ENCODE measurements at regions not wholly inside any gene's neighbourhood (a gene's known extent, or its start where the extent isn't known, plus 50 kb on each side); places are given as distances from the start of the nearest gene placed in this dataset.

GRCh38 chr10:121127151-121127906, 276.2 kb downstream of the WDR11 start:
- TF ChIP-seq CTCF (IDR thresholded peaks at IDR 0.05; ENCODE audit: insufficient read depth, low read depth, low read length) (no peak), EZH2 (IDR thresholded peaks at IDR 0.05; ENCODE audit: insufficient read depth, low read length) (no peak)
- Mint-ChIP-seq H3K36me3 (ENCODE audit: low read depth, unreplicated experiment) (no peaks in the 10 kb centered on the region), H3K27ac (ENCODE audit: unreplicated experiment) (no peak overlapping the region), H3K9me3 (ENCODE audit: unreplicated experiment) (peaks cover 9% of the 10 kb centered on the region), H3K4me1 (ENCODE audit: low read depth, unreplicated experiment) (no peaks in the 10 kb centered on the region), H3K4me3 (ENCODE audit: unreplicated experiment) (no peak overlapping the region), H3K27me3 (ENCODE audit: low read depth, unreplicated experiment) (peaks cover 16% of the 10 kb centered on the region)
- no peak overlapping the region for H3K27ac ChIP-seq (ENCODE audit: low read depth, low read length)
- H4K20me1 ChIP-seq (ENCODE audit: insufficient read depth, low read length) = no peaks in the 10 kb centered on the region
- H3K36me3 ChIP-seq (ENCODE audit: insufficient read depth, low read length) = no peaks in the 10 kb centered on the region
- FAIRE-seq (no peak), DNase-seq (ENCODE audit: low read depth) (no peak)
- no peaks in the 10 kb centered on the region for H3K79me2 ChIP-seq (ENCODE audit: insufficient read depth, low read length)
- H3K4me3 ChIP-seq (ENCODE audit: insufficient read depth, low read depth, low read length) = no peak overlapping the region
- H3K9me3 ChIP-seq (ENCODE audit: insufficient read depth, low read depth, low read length) = no peaks in the 10 kb centered on the region
- no peaks in the 10 kb centered on the region for H3K27me3 ChIP-seq (ENCODE audit: insufficient read depth, low read length)
- no peak overlapping the region for H2AFZ ChIP-seq (ENCODE audit: low read depth, low read length)
- no peak overlapping the region for H3K9ac ChIP-seq (ENCODE audit: low read length)
- no peak overlapping the region for H3K4me2 ChIP-seq (ENCODE audit: low read length)
- no peaks in the 10 kb centered on the region for H3K4me1 ChIP-seq (ENCODE audit: insufficient read depth, low read length)

- Histone ChIP-seq H3K4me3 (ENCODE audit: insufficient read depth, low read depth, low read length) (no peak overlapping the region), H2AFZ (ENCODE audit: low read depth, low read length) (no peak overlapping the region), H3K9me3 (ENCODE audit: insufficient read depth, low read depth, low read length) (no peaks in the 10 kb centered on the region), H3K4me2 (ENCODE audit: low read length) (no peak overlapping the region), H3K9ac (ENCODE audit: low read length) (no peak overlapping the region), H3K79me2 (ENCODE audit: insufficient read depth, low read length) (no peaks in the 10 kb centered on the region), H3K27ac (ENCODE audit: low read depth, low read length) (no peak overlapping the region), H4K20me1 (ENCODE audit: insufficient read depth, low read length) (no peaks in the 10 kb centered on the region), H3K36me3 (ENCODE audit: insufficient read depth, low read length) (no peaks in the 10 kb centered on the region), H3K4me1 (ENCODE audit: insufficient read depth, low read length) (no peaks in the 10 kb centered on the region), H3K27me3 (ENCODE audit: insufficient read depth, low read length) (no peaks in the 10 kb centered on the region)
- no peak for FAIRE-seq
- Mint-ChIP-seq H3K27me3 (ENCODE audit: low read depth, unreplicated experiment) (peaks cover 18% of the 10 kb centered on the region), H3K4me1 (ENCODE audit: low read depth, unreplicated experiment) (no peaks in the 10 kb centered on the region), H3K27ac (ENCODE audit: unreplicated experiment) (no peak overlapping the region), H3K36me3 (ENCODE audit: low read depth, unreplicated experiment) (no peaks in the 10 kb centered on the region), H3K4me3 (ENCODE audit: unreplicated experiment) (no peak overlapping the region), H3K9me3 (ENCODE audit: unreplicated experiment) (peaks cover 9% of the 10 kb centered on the region)
- TF ChIP-seq CTCF (IDR thresholded peaks at IDR 0.05; ENCODE audit: insufficient read depth, low read depth, low read length) (no peak), EZH2 (IDR thresholded peaks at IDR 0.05; ENCODE audit: insufficient read depth, low read length) (no peak)
- no peak for DNase-seq (ENCODE audit: low read depth)
These were observed 277.0 kb downstream of the WDR11 start for GRCh38 chr10:121128164-121128563.

- Mint-ChIP-seq H3K27ac (ENCODE audit: unreplicated experiment) (no peak overlapping the region), H3K27me3 (ENCODE audit: low read depth, unreplicated experiment) (peaks cover 24% of the 10 kb centered on the region), H3K4me1 (ENCODE audit: low read depth, unreplicated experiment) (no peaks in the 10 kb centered on the region), H3K9me3 (ENCODE audit: unreplicated experiment) (peaks cover 11% of the 10 kb centered on the region), H3K36me3 (ENCODE audit: low read depth, unreplicated experiment) (no peaks in the 10 kb centered on the region), H3K4me3 (ENCODE audit: unreplicated experiment) (no peak overlapping the region)
- no peak overlapping the region for H3K9ac ChIP-seq (ENCODE audit: low read length)
- TF ChIP-seq EZH2 (IDR thresholded peaks at IDR 0.05; ENCODE audit: insufficient read depth, low read length) = no peak
- no peak for TF ChIP-seq CTCF (IDR thresholded peaks at IDR 0.05; ENCODE audit: insufficient read depth, low read depth, low read length)
- no peaks in the 10 kb centered on the region for H3K79me2 ChIP-seq (ENCODE audit: insufficient read depth, low read length)
- H3K36me3 ChIP-seq (ENCODE audit: insufficient read depth, low read length) = no peaks in the 10 kb centered on the region
- no peaks in the 10 kb centered on the region for H4K20me1 ChIP-seq (ENCODE audit: insufficient read depth, low read length)
- H3K27ac ChIP-seq (ENCODE audit: low read depth, low read length) = no peak overlapping the region
- H3K4me3 ChIP-seq (ENCODE audit: insufficient read depth, low read depth, low read length) = no peak overlapping the region
- no peaks in the 10 kb centered on the region for H3K27me3 ChIP-seq (ENCODE audit: insufficient read depth, low read length)
- H3K4me1 ChIP-seq (ENCODE audit: insufficient read depth, low read length) = no peaks in the 10 kb centered on the region
- no peak overlapping the region for H3K4me2 ChIP-seq (ENCODE audit: low read length)
- DNase-seq (ENCODE audit: low read depth) (no peak), FAIRE-seq (no peak)
- peaks cover 3% of the 10 kb centered on the region for H3K9me3 ChIP-seq (ENCODE audit: insufficient read depth, low read depth, low read length)
- no peak overlapping the region for H2AFZ ChIP-seq (ENCODE audit: low read depth, low read length)
These were observed 278.1 kb downstream of the WDR11 start for GRCh38 chr10:121129266-121129665.

Data from astrocyte (in vitro differentiated cells and primary cell).